Testis (tissue), 2 donors: ENCODE measurements at regions not wholly inside any gene's neighbourhood (a gene's known extent, or its start where the extent isn't known, plus 50 kb on each side); places are given as distances from the start of the nearest gene placed in this dataset.

Experiments used
- DNase-seq: peaks from one replicate; pipeline ENCODE4 v3.0.0-alpha.2; 2019
- H3K27ac ChIP-seq, 2 donors: fragments of 200-600 bp; sonication (generic); one replicate each; pipeline ENCODE4 v1.5.1; 2019
- H3K27me3 ChIP-seq: fragments of 200-600 bp; sonication (generic); one replicate; pipeline ENCODE4 v1.5.1; 2019
- H3K36me3 ChIP-seq: fragments of 200-600 bp; sonication (generic); one replicate; pipeline ENCODE4 v1.5.1; 2017; ENCODE audit warnings: low read depth; ENCODE audit errors: missing control alignments
- H3K4me1 ChIP-seq: fragments of 200-600 bp; sonication (generic); one replicate; pipeline ENCODE4 v1.5.1; 2019
- H3K4me3 ChIP-seq, 2 donors: fragments of 200-600 bp; sonication (generic); one replicate each; pipeline ENCODE4 v1.5.1; 2017 to 2019
- H3K9me3 ChIP-seq: fragments of 200-600 bp; sonication (generic); one replicate; pipeline ENCODE4 v1.5.1; 2017
- CTCF ChIP-seq, 3 experiments: fragments of 450-650 bp in 2 of 3; fragments of 200-600 bp in 1 of 3; sonication (generic) in 1 of 3; IDR thresholded peaks; one replicate each; pipeline ENCODE4 v1.5.1; 2016 to 2019; ENCODE audit warnings: antibody characterized with exemption in 3 of 3, mild to moderate bottlenecking in 2 of 3, moderate library complexity in 1 of 3
- POLR2A ChIP-seq: fragments of 450-650 bp; IDR thresholded peaks from one replicate; pipeline ENCODE4 v1.6.1; 2017; ENCODE audit warnings: antibody characterized with exemption, mild to moderate bottlenecking, moderate library complexity
- WGBS, 2 donors: methylation state at CpG; one replicate each; pipeline ENCODE4 v1.1.5; 2018; 5-methylcytosine and 5-hydroxymethylcytosine counted together
- intact Hi-C: fragments of 100-400 bp; cut with DNase I; formaldehyde crosslinking; loops from one replicate; pipeline ENCODE4 v1.15.1; 2023; ENCODE audit warnings: low total_unique reads

DNA sequence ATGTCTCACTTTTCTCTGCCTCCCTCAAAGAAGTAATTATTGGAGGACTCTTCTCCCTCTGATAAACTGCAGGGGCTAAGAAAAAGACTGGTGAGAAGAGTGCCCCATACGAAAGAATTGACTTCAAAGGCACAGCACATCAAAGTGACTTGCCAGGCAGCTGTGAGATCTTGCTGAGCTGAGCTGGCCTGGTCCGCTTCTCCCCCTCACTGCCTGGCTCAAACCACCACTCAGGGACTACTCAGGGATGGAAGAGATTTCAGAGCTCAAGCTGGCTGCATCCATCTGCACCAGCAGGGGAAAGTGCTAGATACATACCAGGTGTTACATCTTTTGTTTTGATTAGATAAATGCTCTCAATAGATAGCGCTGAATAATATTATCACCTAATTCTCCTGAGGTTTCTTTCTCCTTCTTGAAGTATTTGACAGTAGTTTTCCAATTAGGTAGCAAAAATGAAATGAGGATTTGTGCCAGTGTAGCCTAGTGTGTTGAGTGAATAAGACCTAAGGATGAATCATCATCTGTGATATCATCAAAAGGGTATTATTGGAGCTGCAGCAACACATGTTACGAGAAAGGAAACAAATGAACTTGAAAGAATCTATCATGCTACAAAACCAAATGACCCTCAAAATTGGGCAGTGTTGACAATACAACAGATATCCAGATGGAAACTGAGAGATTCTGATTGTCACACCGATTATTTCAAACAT, 379.8 kb downstream of the TBC1D4 start:
- H3K4me1 ChIP-seq: no peaks in the 10 kb centered on the region
- 83 to 89% methylated on average over 5 of the region's 5 CpGs for WGBS, 2 donors
- no peaks in the 10 kb centered on the region for H3K27me3 ChIP-seq
- H3K27ac ChIP-seq: no peak overlapping the region
- no peaks in the 10 kb centered on the region for H3K9me3 ChIP-seq
- TF ChIP-seq POLR2A: no peak
- TF ChIP-seq CTCF (IDR thresholded peaks at IDR 0.05): no peak
- DNase-seq: no peak
- intact Hi-C loops: no loop called here
- no peaks in the 10 kb centered on the region for H3K36me3 ChIP-seq
- H3K4me3 ChIP-seq: no peak overlapping the region

DNA sequence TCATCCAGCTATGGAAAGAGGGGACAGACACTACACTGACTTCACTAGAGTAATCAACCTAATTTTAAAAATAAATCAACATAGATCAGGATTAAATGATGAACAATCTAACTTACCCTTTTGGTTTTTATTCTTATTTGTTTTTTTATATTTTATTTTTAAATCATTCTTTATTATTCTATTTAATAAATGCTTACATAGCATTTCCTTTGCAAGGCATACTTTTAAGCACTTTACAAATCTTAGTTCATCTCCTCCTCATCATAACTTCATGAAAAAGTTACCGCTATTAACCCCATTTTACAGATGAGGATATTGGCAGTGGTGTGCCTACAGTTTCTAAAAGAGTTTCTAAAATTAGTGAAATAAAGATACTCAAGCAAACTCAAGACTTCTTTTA, 380.6 kb downstream of the TBC1D4 start:
- 95 to 98% methylated on average over 1 of the region's 1 CpG for WGBS, 2 donors
- intact Hi-C loops: no loop called here

GRCh38 chr13:75092143-75092542, 389.8 kb downstream of the TBC1D4 start:
- H3K4me3 ChIP-seq: no peak overlapping the region
- DNase-seq: no peak
- no peak overlapping the region for H3K27ac ChIP-seq
- intact Hi-C loops: no loop called here
- TF ChIP-seq POLR2A (no peak), CTCF (IDR thresholded peaks at IDR 0.05) (no peak)
- no peaks in the 10 kb centered on the region for H3K4me1 ChIP-seq
- no peaks in the 10 kb centered on the region for H3K27me3 ChIP-seq
- no peaks in the 10 kb centered on the region for H3K9me3 ChIP-seq
- WGBS, 2 donors: 57 to 70% methylated on average over 2 of the region's 2 CpGs
- no peaks in the 10 kb centered on the region for H3K36me3 ChIP-seq

More for the DNA sequence above, 380.6 kb downstream of the TBC1D4 start:
- TF ChIP-seq CTCF (IDR thresholded peaks at IDR 0.05) (no peak), POLR2A (no peak)
- Histone ChIP-seq H3K4me1 (no peaks in the 10 kb centered on the region), H3K27ac (no peak overlapping the region), H3K4me3 (no peak overlapping the region), H3K27me3 (no peaks in the 10 kb centered on the region), H3K9me3 (no peaks in the 10 kb centered on the region), H3K36me3 (no peaks in the 10 kb centered on the region)
- DNase-seq: no peak

DNA sequence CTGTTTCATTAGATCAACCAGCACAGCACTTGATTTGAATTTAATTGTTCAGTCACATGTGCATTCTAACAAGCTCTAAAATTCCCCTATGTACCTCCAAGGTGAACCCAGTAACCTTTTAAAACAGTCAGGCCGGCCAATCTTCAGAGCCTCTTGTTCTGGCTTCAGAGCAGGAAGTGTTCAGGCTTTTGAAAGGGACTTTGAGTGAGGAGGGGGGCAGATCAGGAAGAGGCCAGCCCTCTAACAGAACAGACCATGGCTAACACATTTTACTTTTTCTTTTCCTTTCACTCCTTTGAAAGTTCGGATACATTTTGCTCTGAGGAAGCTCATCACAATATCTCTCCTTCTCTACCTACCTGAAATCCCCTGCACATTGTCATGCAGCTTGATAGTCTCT, 390.3 kb downstream of the TBC1D4 start:
- H3K36me3 ChIP-seq: no peaks in the 10 kb centered on the region
- no peaks in the 10 kb centered on the region for H3K4me1 ChIP-seq
- TF ChIP-seq CTCF (IDR thresholded peaks at IDR 0.05) (no peak), POLR2A (no peak)
- 48 to 54% methylated on average over 2 of the region's 2 CpGs for WGBS, 2 donors
- no peak overlapping the region for H3K4me3 ChIP-seq
- no peak for DNase-seq
- intact Hi-C loops: no loop called here
- no peaks in the 10 kb centered on the region for H3K9me3 ChIP-seq
- H3K27ac ChIP-seq: no peak overlapping the region
- H3K27me3 ChIP-seq: no peaks in the 10 kb centered on the region
